HCT116 (cell line): ENCODE measurements at regions not wholly inside any gene's neighbourhood (a gene's known extent, or its start where the extent isn't known, plus 50 kb on each side); places are given as distances from the start of the nearest gene placed in this dataset.

Experiments used
- ATAC-seq: fragments of 200-7000 bp; cut with Tn5 transposase; 2 replicates; pipeline ENCODE4 v1.9.1; 2020; ENCODE audit warnings: mild to moderate bottlenecking, moderate library complexity
- BruUV-seq: library from RNA; stranded (reverse); fragments of 400-500 nt; replicated peaks from 2 replicates; lab custom pipeline; 2021; lab: Mats Ljungman, UMichigan
- CTCF ChIA-PET: fragments of 300-600 bp; sonication (Branson Sonifier 250); formaldehyde crosslinking; loops from one replicate; lab custom pipeline; 2021; ENCODE audit warnings: antibody characterized with exemption; lab: Charles Lee
- POLR2A ChIA-PET: fragments of 300-600, 350-600 bp; sonication (Branson Sonifier 250); formaldehyde crosslinking; loops from one replicate; lab custom pipeline; 2021; ENCODE audit warnings: antibody characterized with exemption; lab: Charles Lee
- RAD21 ChIA-PET, 2 experiments: fragments of 300-600 bp; sonication (Branson Sonifier 250); formaldehyde crosslinking; loops; one replicate each; lab custom pipeline; 2023; ENCODE audit warnings: low total read pairs in 2 of 2; ENCODE audit not compliant: uncharacterized antibody in 2 of 2, unreplicated experiment in 2 of 2, low non-redundant PET in 1 of 2; lab: Charles Lee
- DNase-seq: peaks from one replicate; pipeline ENCODE4 v3.0.0-alpha.2; 2010; ENCODE audit warnings: low read depth, low spot score
- H2AFZ ChIP-seq: fragments of 200-600 bp; shearing (Covaris generic), sonication (generic); 2 replicates; pipeline ENCODE4 v1.6.1; 2017; ENCODE audit warnings: low read depth, mixed run types, mixed read lengths, antibody characterized with exemption, low read length; ENCODE audit not compliant: poor library complexity, severe bottlenecking
- H3K27ac ChIP-seq: 2 replicates; pipeline ENCODE4 v1.5.1; 2012; ENCODE audit warnings: low read depth, low read length
- H3K27me3 ChIP-seq: fragments of 200-600 bp; sonication (generic); 2 replicates; pipeline ENCODE4 v1.6.1; 2016; ENCODE audit warnings: mixed run types, low read length, mixed read lengths; ENCODE audit not compliant: insufficient read depth
- H3K36me3 ChIP-seq, 2 experiments: fragments of 200-500 bp in 1 of 2; fragments of 200-600 bp in 1 of 2; sonication (Bioruptor generic) in 1 of 2; sonication (generic) in 1 of 2; 2 replicates each; pipeline versions ENCODE4 v1.5.1 to v1.6.1; 2014 to 2016; ENCODE audit warnings: low read length in 2 of 2, inconsistent platforms in 1 of 2, mixed read lengths in 1 of 2, mixed run types in 1 of 2; ENCODE audit not compliant: insufficient read depth in 2 of 2, control insufficient read depth in 1 of 2
- H3K4me1 ChIP-seq, 2 experiments: fragments of 200-600 bp in 1 of 2; sonication (generic) in 1 of 2; 2 replicates each; pipeline versions ENCODE4 v1.5.1 to v1.6.1; 2012 to 2017; ENCODE audit warnings: low read length in 2 of 2, inconsistent platforms in 1 of 2, mild to moderate bottlenecking in 1 of 2, mixed read lengths in 1 of 2, mixed run types in 1 of 2, moderate library complexity in 1 of 2; ENCODE audit not compliant: insufficient read depth in 2 of 2, control insufficient read depth in 1 of 2
- H3K4me2 ChIP-seq: fragments of 200-600 bp; sonication (generic); 2 replicates; pipeline ENCODE4 v1.6.1; 2017; ENCODE audit warnings: mixed run types, low read length, mixed read lengths
- H3K4me3 ChIP-seq, 2 experiments: fragments of 200-600 bp in 1 of 2; sonication (generic) in 1 of 2; replicated peaks in 1 of 2; 2 replicates each; pipeline ENCODE4 v1.5.1; 2011 to 2016; ENCODE audit warnings: low read length in 2 of 2, control low read depth in 1 of 2, low read depth in 1 of 2, mild to moderate bottlenecking in 1 of 2, mixed read lengths in 1 of 2, mixed run types in 1 of 2
- H3K79me2 ChIP-seq: fragments of 200-600 bp; sonication (generic); 2 replicates; pipeline ENCODE4 v1.6.1; 2017; ENCODE audit warnings: mild to moderate bottlenecking, mixed run types, low read length, moderate library complexity, mixed read lengths; ENCODE audit not compliant: insufficient read depth
- H3K9ac ChIP-seq: fragments of 200-600 bp; sonication (generic); 2 replicates; pipeline ENCODE4 v1.6.1; 2016; ENCODE audit warnings: low read length, mixed read lengths
- H3K9me2 ChIP-seq: fragments of 200-600 bp; sonication (generic), shearing (Covaris generic); 2 replicates; pipeline ENCODE4 v1.6.1; 2017; ENCODE audit warnings: mixed run types, mild to moderate bottlenecking, moderate library complexity; ENCODE audit not compliant: insufficient read depth
- H3K9me3 ChIP-seq, 2 experiments: fragments of 200-500 bp in 1 of 2; fragments of 200-600 bp in 1 of 2; sonication (Bioruptor generic) in 1 of 2; sonication (generic) in 1 of 2; 2 replicates each; pipeline ENCODE4 v1.6.1; 2014 to 2017; ENCODE audit warnings: low read length in 2 of 2, mixed read lengths in 2 of 2, inconsistent platforms in 1 of 2, low read depth in 1 of 2, mild to moderate bottlenecking in 1 of 2, mixed run types in 1 of 2, moderate library complexity in 1 of 2; ENCODE audit not compliant: control insufficient read depth in 1 of 2, insufficient read depth in 1 of 2
- H4K20me1 ChIP-seq: fragments of 200-600 bp; sonication (generic), shearing (Covaris generic); 2 replicates; pipeline ENCODE4 v1.6.1; 2017; ENCODE audit warnings: mixed run types, mild to moderate bottlenecking, moderate library complexity; ENCODE audit not compliant: insufficient read depth
- CBX3 ChIP-seq: IDR thresholded peaks from 2 replicates; pipeline ENCODE4 v1.6.1; 2012; ENCODE audit warnings: low read depth
- EZH2 ChIP-seq: fragments of 200-600 bp; sonication (generic); IDR thresholded peaks from 2 replicates; pipeline ENCODE4 v1.6.1; 2017; ENCODE audit warnings: antibody characterized with exemption, mixed run types
- JUND ChIP-seq: IDR thresholded peaks from 2 replicates; pipeline ENCODE4 v1.6.1; 2012
- SP1 ChIP-seq: IDR thresholded peaks from 2 replicates; pipeline ENCODE4 v1.6.1; 2012; ENCODE audit warnings: low read depth
- TCF7L2 ChIP-seq: IDR thresholded peaks from 2 replicates; pipeline ENCODE4 v1.7.0; 2011; ENCODE audit warnings: borderline replicate concordance, inconsistent platforms; ENCODE audit not compliant: insufficient read depth, insufficient read length; ENCODE audit errors: extremely low read depth
- ZFX ChIP-seq: fragments of 450-650 bp; IDR thresholded peaks from 2 replicates; pipeline ENCODE4 v1.6.1; 2017
- ZNF274 ChIP-seq: fragments of 200-500 bp; sonication (Bioruptor generic); IDR thresholded peaks from 2 replicates; pipeline ENCODE4 v1.6.1; 2014; ENCODE audit warnings: mild to moderate bottlenecking, low read depth, low read length, inconsistent platforms
- intact Hi-C: fragments of 100-400 bp; cut with micrococcal nuclease; formaldehyde crosslinking; loops from 2 replicates; pipeline ENCODE4 v1.10.0; 2022
- TF ChIP-seq, protein P1 (sequence below): IDR thresholded peaks from 2 replicates; pipeline ENCODE4 v1.6.1; 2012
- TF ChIP-seq, protein P2 (sequence below): IDR thresholded peaks from 2 replicates; pipeline ENCODE4 v1.6.1; 2012

DNA sequence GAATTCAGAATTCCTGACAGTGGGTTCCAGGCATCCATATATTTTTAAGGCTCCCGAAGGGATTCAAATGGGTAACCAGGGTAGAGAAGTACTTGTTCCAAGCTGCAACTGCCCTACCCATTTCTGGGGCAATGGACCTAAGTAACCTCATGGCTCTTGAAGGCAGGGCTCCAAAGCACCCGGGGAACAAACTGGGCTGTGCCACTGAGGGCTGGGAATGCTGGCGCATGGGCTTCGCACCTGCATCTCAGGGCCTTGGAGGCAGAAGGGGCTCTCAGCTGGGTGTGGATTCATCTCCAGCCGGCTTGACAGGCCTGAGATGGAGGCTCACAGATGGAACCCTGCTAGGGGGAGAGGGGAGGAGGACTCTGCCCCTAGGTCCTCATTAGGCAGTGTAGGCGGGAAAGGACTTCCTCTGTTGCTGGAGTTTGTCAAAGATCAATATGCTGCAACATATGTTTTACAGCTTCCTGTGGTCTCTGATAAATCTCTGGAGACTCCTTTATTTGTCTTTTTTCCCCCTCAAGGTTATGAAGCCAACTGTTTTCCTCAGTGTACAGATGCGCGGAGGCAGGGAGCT lies 232.3 kb upstream of the NLRP1 start:
- peaks cover 5 to 14% of the 10 kb centered on the region in 2 experiments; a peak in 3 of 4 replicates for H3K4me1 ChIP-seq
- no peak overlapping the region for H3K4me2 ChIP-seq
- TF ChIP-seq ZNF274 (no peak), SP1 (no peak), ZFX (no peak), TCF7L2 (no peak), CBX3 (no peak), JUND (no peak), EZH2 (no peak)
- TF ChIP-seq, protein P1, sequence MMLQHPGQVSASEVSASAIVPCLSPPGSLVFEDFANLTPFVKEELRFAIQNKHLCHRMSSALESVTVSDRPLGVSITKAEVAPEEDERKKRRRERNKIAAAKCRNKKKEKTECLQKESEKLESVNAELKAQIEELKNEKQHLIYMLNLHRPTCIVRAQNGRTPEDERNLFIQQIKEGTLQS: no peak
- TF ChIP-seq, protein P2, sequence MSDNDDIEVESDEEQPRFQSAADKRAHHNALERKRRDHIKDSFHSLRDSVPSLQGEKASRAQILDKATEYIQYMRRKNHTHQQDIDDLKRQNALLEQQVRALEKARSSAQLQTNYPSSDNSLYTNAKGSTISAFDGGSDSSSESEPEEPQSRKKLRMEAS: no peak
- TF ChIP-seq, all 23 proteins: peak for 0
- Histone ChIP-seq H3K9ac (no peak overlapping the region), H4K20me1 (no peaks in the 10 kb centered on the region), H3K27ac (no peak overlapping the region), H3K4me3 (no peak overlapping the region), H3K9me3 (no peaks in the 10 kb centered on the region), H2AFZ (no peak overlapping the region), H3K79me2 (no peaks in the 10 kb centered on the region), H3K36me3 (no peaks in the 10 kb centered on the region), H3K9me2 (no peaks in the 10 kb centered on the region), H3K27me3 (no peaks in the 10 kb centered on the region; the same call in 1 of the 2 replicates)
- ATAC-seq: no peak
- ChIA-PET CTCF (no interaction called here), POLR2A (no interaction called here), RAD21 (no interaction called here)
- BruUV-seq: no TSS peak
- intact Hi-C loops: no loop called here
- no peak for DNase-seq
